Spleen (tissue), 11 donors: ENCODE measurements at regions not wholly inside any gene's neighbourhood (a gene's known extent, or its start where the extent isn't known, plus 50 kb on each side); places are given as distances from the start of the nearest gene placed in this dataset.

Experiments
- DNase-seq: peaks from one replicate; pipeline ENCODE4 v3.0.0-alpha.2; 2020
- H3K27ac ChIP-seq, 8 donors: fragments of 200-600 bp; sonication (generic) in 7 of 8; 1 replicate in 4 of 8; 2 replicates in 4 of 8; pipeline versions ENCODE4 v1.5.0 to v1.8.0; 2016 to 2021; ENCODE audit warnings: inconsistent platforms in 4 of 8, mild to moderate bottlenecking in 4 of 8, moderate library complexity in 1 of 8
- H3K27me3 ChIP-seq, 7 donors: fragments of 200-600 bp; sonication (generic) in 6 of 7; replicated peaks in 1 of 7; 1 replicate in 4 of 7; 2 replicates in 3 of 7; pipeline versions ENCODE4 v1.5.0 to v1.8.0; 2016 to 2021; ENCODE audit warnings: inconsistent platforms in 3 of 7, mild to moderate bottlenecking in 1 of 7
- H3K36me3 ChIP-seq, 6 donors: fragments of 200-600 bp; sonication (generic) in 5 of 6; 1 replicate in 4 of 6; 2 replicates in 2 of 6; pipeline versions ENCODE4 v1.5.0 to v1.8.0; 2016 to 2021; ENCODE audit warnings: inconsistent platforms in 2 of 6
- H3K4me1 ChIP-seq, 6 donors: fragments of 200-600 bp; sonication (generic) in 5 of 6; 1 replicate in 3 of 6; 2 replicates in 3 of 6; pipeline versions ENCODE4 v1.5.0 to v1.8.0; 2016 to 2021; ENCODE audit warnings: inconsistent platforms in 3 of 6
- H3K4me3 ChIP-seq, 8 donors: fragments of 200-600 bp; sonication (generic) in 7 of 8; 1 replicate in 4 of 8; 2 replicates in 4 of 8; pipeline versions ENCODE4 v1.5.0 to v1.8.0; 2016 to 2021; ENCODE audit warnings: inconsistent platforms in 4 of 8, mild to moderate bottlenecking in 4 of 8, moderate library complexity in 2 of 8
- H3K9me3 ChIP-seq, 8 donors: fragments of 200-600 bp; sonication (generic) in 7 of 8; 1 replicate in 4 of 8; 2 replicates in 4 of 8; pipeline versions ENCODE4 v1.5.0 to v1.8.0; 2016 to 2021; ENCODE audit warnings: inconsistent platforms in 4 of 8
- CTCF ChIP-seq, 11 experiments: fragments of 200-600 bp in 7 of 11; fragments of 450-650 bp in 4 of 11; sonication (generic) in 4 of 11; IDR thresholded peaks in 8 of 11; conservative IDR thresholded peaks in 3 of 11; 1 replicate in 7 of 11; 2 replicates in 4 of 11; pipeline versions ENCODE4 v1.4.0 to v1.8.0; 2016 to 2021; ENCODE audit warnings: antibody characterized with exemption in 11 of 11, inconsistent platforms in 4 of 11, mild to moderate bottlenecking in 1 of 11
- POLR2A ChIP-seq, 3 donors: fragments of 450-650 bp; IDR thresholded peaks; one replicate each; pipeline ENCODE4 v1.5.1; 2017; ENCODE audit warnings: antibody characterized with exemption in 3 of 3, mild to moderate bottlenecking in 1 of 3
- POLR2AphosphoS5 ChIP-seq, 3 donors: sonication (generic); formaldehyde crosslinking; IDR thresholded peaks; one replicate each; pipeline ENCODE4 v1.5.1; 2017; ENCODE audit warnings: antibody characterized with exemption in 3 of 3
- whole genome bisulfite sequencing, 5 donors: extraction: QIAGEN DNeasy Blood & Tissue Kit in 3 of 5; methylation state at CpG; one replicate each; pipeline versions ENCODE4 v1.1.5 to v1.1.7; 2013 to 2018; 5-methylcytosine and 5-hydroxymethylcytosine counted together
- intact Hi-C: fragments of 100-400 bp; cut with DNase I; formaldehyde crosslinking; loops from one replicate; pipeline ENCODE4 v1.15.0; 2023; ENCODE audit warnings: low total_unique reads
- donor health status: healthy with polysubstance abuse.
- donor health status: DM: no; HTN: no; CAD: no; lungs with moderate emphysema.
- donor health status: DM: no; HTN: no; CAD: no.
- donor health status: Bipolar disorder and iron deficiency.
- donor health status: healthy.
- donor health status: DM: no; HTN: no; CAD: no.
- donor health status: DM: yes; HTN: yes; CAD: no.

GRCh38 chr4:103451341-103451740 lies 253.2 kb upstream of the CENPE start:
- WGBS, 5 donors, result 71 to 88% (median 83%) methylated on average over 2 of the region's 2 CpGs
- intact Hi-C loops, result no loop called here
- no peaks in the 10 kb centered on the region for H3K36me3 ChIP-seq

GRCh38 chr4:103450693-103451092 lies 252.6 kb upstream of the CENPE start:
- TF ChIP-seq POLR2A (IDR thresholded peaks at IDR 0.05) (no peak), POLR2AphosphoS5 (IDR thresholded peaks at IDR 0.05) (no peak), CTCF (IDR thresholded peaks at IDR 0.05 in 8 of 11, conservative IDR thresholded peaks at IDR 0.05 in 3 of 11) (no peak)
- WGBS, 5 donors, result 79 to 84% (median 81%) methylated on average over 2 of the region's 2 CpGs
- Histone ChIP-seq H3K4me1 (no peaks in the 10 kb centered on the region), H3K9me3 (peaks cover 0 to 17% (median 8%) of the 10 kb centered on the region in 8 donors), H3K36me3 (no peaks in the 10 kb centered on the region), H3K27ac (no peak overlapping the region), H3K27me3 (no peaks in the 10 kb centered on the region), H3K4me3 (no peak overlapping the region)
- intact Hi-C loops, result no loop called here
- DNase-seq, result no peak

More at GRCh38 chr4:103451341-103451740, 253.2 kb upstream of the CENPE start:
- Histone ChIP-seq H3K27ac (no peak overlapping the region), H3K27me3 (no peaks in the 10 kb centered on the region), H3K4me3 (no peak overlapping the region), H3K4me1 (no peaks in the 10 kb centered on the region), H3K9me3 (peaks cover 0 to 20% (median 12%) of the 10 kb centered on the region in 8 donors)
- TF ChIP-seq POLR2A (IDR thresholded peaks at IDR 0.05), result no peak
- TF ChIP-seq CTCF (IDR thresholded peaks at IDR 0.05 in 8 of 11, conservative IDR thresholded peaks at IDR 0.05 in 3 of 11), result no peak
- TF ChIP-seq POLR2AphosphoS5 (IDR thresholded peaks at IDR 0.05), result no peak
- no peak for DNase-seq

GRCh38 chr4:103449296-103450023 lies 251.3 kb upstream of the CENPE start:
- TF ChIP-seq CTCF (IDR thresholded peaks at IDR 0.05 in 8 of 11, conservative IDR thresholded peaks at IDR 0.05 in 3 of 11), result no peak
- TF ChIP-seq POLR2A (IDR thresholded peaks at IDR 0.05), result no peak
- no peak for TF ChIP-seq POLR2AphosphoS5 (IDR thresholded peaks at IDR 0.05)
- H3K4me1 ChIP-seq, result no peaks in the 10 kb centered on the region
- no peaks in the 10 kb centered on the region for H3K36me3 ChIP-seq
- DNase-seq, result no peak
- H3K27me3 ChIP-seq, result no peaks in the 10 kb centered on the region
- no peak overlapping the region for H3K27ac ChIP-seq
- intact Hi-C loops, result no loop called here
- no peak overlapping the region for H3K4me3 ChIP-seq
- peaks cover 0 to 5% (median 0%) of the 10 kb centered on the region in 8 donors for H3K9me3 ChIP-seq
- 59 to 72% (median 70%) methylated on average over 2 of the region's 2 CpGs for WGBS, 5 donors

GRCh38 chr4:103445377-103445776 lies 247.2 kb upstream of the CENPE start:
- H3K36me3 ChIP-seq, result no peaks in the 10 kb centered on the region
- no peak for TF ChIP-seq CTCF (IDR thresholded peaks at IDR 0.05 in 8 of 11, conservative IDR thresholded peaks at IDR 0.05 in 3 of 11)
- TF ChIP-seq POLR2A (IDR thresholded peaks at IDR 0.05), result no peak
- no peak for TF ChIP-seq POLR2AphosphoS5 (IDR thresholded peaks at IDR 0.05)
- no peaks in the 10 kb centered on the region for H3K9me3 ChIP-seq
- peaks cover 0 to 3% (median 0%) of the 10 kb centered on the region in 7 donors for H3K27me3 ChIP-seq
- H3K4me3 ChIP-seq, result no peak overlapping the region
- intact Hi-C loops, result no loop called here
- no peak for DNase-seq
- H3K4me1 ChIP-seq, result no peaks in the 10 kb centered on the region
- WGBS, 5 donors, result 52 to 83% (median 64%) methylated on average over 1 of the region's 1 CpG
- no peak overlapping the region for H3K27ac ChIP-seq
